Stimulated activated CD4-positive, alpha-beta T cell treated with anti-CD3 and anti-CD28 coated beads, Interleukin-15, amount 100 ng/mL, for 24 hours (primary cell): ENCODE measurements at regions not wholly inside any gene's neighbourhood (a gene's known extent, or its start where the extent isn't known, plus 50 kb on each side); places are given as distances from the start of the nearest gene placed in this dataset.

Source experiments
- DNase-seq: peaks from one replicate; pipeline ENCODE4 v3.0.0-alpha.2; 2020

GRCh38 chr4:19382993-19383756, 868.5 kb upstream of the SLIT2 start:
- no peak for DNase-seq

GRCh38 chr4:19381068-19381467, 870.6 kb upstream of the SLIT2 start:
- DNase-seq: no peak

- no peak for DNase-seq
These were observed 871.1 kb upstream of the SLIT2 start for GRCh38 chr4:19380600-19380999.

- no peak for DNase-seq
These were observed 872.5 kb upstream of the SLIT2 start for GRCh38 chr4:19379191-19379708.

- DNase-seq: no peak
These were observed 875.8 kb upstream of the SLIT2 start for GRCh38 chr4:19375931-19376330.

- DNase-seq: no peak
These were observed 876.4 kb upstream of the SLIT2 start for GRCh38 chr4:19375136-19375804.

- DNase-seq: no peak
These were observed 879.3 kb upstream of the SLIT2 start for GRCh38 chr4:19372390-19372789.

- no peak for DNase-seq
These were observed 882.9 kb upstream of the SLIT2 start for GRCh38 chr4:19368800-19369199.

GRCh38 chr4:19366916-19367315, 884.8 kb upstream of the SLIT2 start:
- DNase-seq: no peak

GRCh38 chr4:19358015-19358414, 893.7 kb upstream of the SLIT2 start:
- no peak for DNase-seq

- DNase-seq: no peak
These were observed 902.3 kb upstream of the SLIT2 start for GRCh38 chr4:19349416-19349815.

GRCh38 chr4:19348746-19349145, 903.0 kb upstream of the SLIT2 start:
- no peak for DNase-seq

GRCh38 chr4:19346636-19347035, 905.1 kb upstream of the SLIT2 start:
- no peak for DNase-seq

- DNase-seq: no peak
These were observed 922.1 kb upstream of the SLIT2 start for GRCh38 chr4:19329631-19330030.

GRCh38 chr4:19329077-19329476, 922.6 kb upstream of the SLIT2 start:
- DNase-seq: no peak

GRCh38 chr4:19327364-19327763, 924.3 kb upstream of the SLIT2 start:
- no peak for DNase-seq

- DNase-seq: no peak
These were observed 927.5 kb upstream of the SLIT2 start for GRCh38 chr4:19324184-19324583.

GRCh38 chr4:19319607-19320006, 932.1 kb upstream of the SLIT2 start:
- DNase-seq: no peak

GRCh38 chr4:19317377-19317776, 934.3 kb upstream of the SLIT2 start:
- no peak for DNase-seq

- DNase-seq: no peak
These were observed 937.6 kb upstream of the SLIT2 start for GRCh38 chr4:19314116-19314515.

GRCh38 chr4:19309378-19309777, 942.3 kb upstream of the SLIT2 start:
- DNase-seq: no peak

GRCh38 chr4:19304028-19304427, 947.7 kb upstream of the SLIT2 start:
- DNase-seq: no peak

- DNase-seq: no peak
These were observed 950.2 kb upstream of the SLIT2 start for GRCh38 chr4:19301527-19301926.

- DNase-seq: no peak
These were observed 951.5 kb upstream of the SLIT2 start for GRCh38 chr4:19300213-19300612.
